WTC11 (cell line): ENCODE measurements at regions not wholly inside any gene's neighbourhood (a gene's known extent, or its start where the extent isn't known, plus 50 kb on each side); places are given as distances from the start of the nearest gene placed in this dataset.

ENCODE experiments used
- CBFB ChIP-seq: sonication (generic); formaldehyde crosslinking; IDR thresholded peaks from 2 replicates; pipeline ENCODE4 v1.8.1; 2022; ENCODE audit warnings: mild to moderate bottlenecking, low read depth, missing genetic modification reagents
- CREB1 ChIP-seq: sonication (generic); formaldehyde crosslinking; IDR thresholded peaks from 2 replicates; pipeline ENCODE4 v1.8.0; 2023; ENCODE audit warnings: mild to moderate bottlenecking, missing genetic modification reagents
- CTCF ChIP-seq: fragments of 200-600 bp; IDR thresholded peaks from 2 replicates; pipeline ENCODE4 v1.8.0; 2022; ENCODE audit warnings: antibody characterized with exemption
- FOXJ3 ChIP-seq: sonication (generic); formaldehyde crosslinking; IDR thresholded peaks from 2 replicates; pipeline ENCODE4 v1.9.0; 2021; ENCODE audit warnings: missing genetic modification reagents, mild to moderate bottlenecking, borderline replicate concordance
- HMGA2 ChIP-seq: fragments of 250-450 bp; sonication (Bioruptor Pico); IDR thresholded peaks from 2 replicates; pipeline ENCODE4 v1.4.0; 2021; ENCODE audit warnings: mild to moderate bottlenecking, moderate library complexity
- MAX ChIP-seq: sonication (generic); formaldehyde crosslinking; IDR thresholded peaks from 2 replicates; pipeline ENCODE4 v1.8.0; 2022; ENCODE audit warnings: mild to moderate bottlenecking, missing genetic modification reagents
- NR2C2 ChIP-seq: sonication (generic); formaldehyde crosslinking; IDR thresholded peaks from 2 replicates; pipeline ENCODE4 v1.8.0; 2022; ENCODE audit warnings: mild to moderate bottlenecking, missing genetic modification reagents
- TEAD4 ChIP-seq: sonication (generic); formaldehyde crosslinking; IDR thresholded peaks from 2 replicates; pipeline ENCODE4 v1.8.0; 2022; ENCODE audit warnings: mild to moderate bottlenecking, missing genetic modification reagents

- TF ChIP-seq FOXJ3 (no peak), TEAD4 (CRISPR knock-in tag) (no peak), CBFB (no peak), NR2C2 (no peak), MAX (CRISPR knock-in tag) (no peak), CREB1 (CRISPR knock-in tag) (no peak), CTCF (no peak), HMGA2 (CRISPR knock-in tag) (no peak)
These were observed 86.1 kb downstream of the ADAMTS15 start for GRCh38 chr11:130534551-130534950.
